ENCODE measurements at regions not wholly inside any gene's neighbourhood (a gene's known extent, or its start where the extent isn't known, plus 50 kb on each side); places are given as distances from the start of the nearest gene placed in this dataset.
"Not testable (repeated sequence)": the region's sequence is repeated elsewhere in the genome, so short reads cannot be mapped to it uniquely, and the experiment has no call there.

DNA sequence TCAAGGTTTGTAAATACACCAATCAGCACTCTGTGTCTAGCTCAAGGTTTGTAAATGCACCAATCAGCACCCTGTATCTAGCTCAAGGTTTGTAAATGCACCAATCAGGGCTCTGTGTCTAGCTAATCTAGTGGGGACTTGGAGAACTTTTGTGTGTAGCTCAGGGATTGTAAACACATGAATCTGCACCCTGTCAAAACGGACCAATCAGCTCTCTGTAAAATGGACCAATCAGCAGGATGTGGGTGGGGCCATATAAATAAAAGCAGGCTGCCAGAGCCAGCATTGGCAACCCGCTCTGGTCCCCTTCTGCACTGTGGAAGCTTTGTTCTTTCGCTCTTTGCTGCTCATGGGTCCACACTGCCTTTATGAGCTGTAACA lies 109.3 kb upstream of the RASGEF1B start:
- in situ Hi-C loops (cut with MboI; ENCODE audit: low sequenced_read_pairs): not testable (repeated sequence)

DNA sequence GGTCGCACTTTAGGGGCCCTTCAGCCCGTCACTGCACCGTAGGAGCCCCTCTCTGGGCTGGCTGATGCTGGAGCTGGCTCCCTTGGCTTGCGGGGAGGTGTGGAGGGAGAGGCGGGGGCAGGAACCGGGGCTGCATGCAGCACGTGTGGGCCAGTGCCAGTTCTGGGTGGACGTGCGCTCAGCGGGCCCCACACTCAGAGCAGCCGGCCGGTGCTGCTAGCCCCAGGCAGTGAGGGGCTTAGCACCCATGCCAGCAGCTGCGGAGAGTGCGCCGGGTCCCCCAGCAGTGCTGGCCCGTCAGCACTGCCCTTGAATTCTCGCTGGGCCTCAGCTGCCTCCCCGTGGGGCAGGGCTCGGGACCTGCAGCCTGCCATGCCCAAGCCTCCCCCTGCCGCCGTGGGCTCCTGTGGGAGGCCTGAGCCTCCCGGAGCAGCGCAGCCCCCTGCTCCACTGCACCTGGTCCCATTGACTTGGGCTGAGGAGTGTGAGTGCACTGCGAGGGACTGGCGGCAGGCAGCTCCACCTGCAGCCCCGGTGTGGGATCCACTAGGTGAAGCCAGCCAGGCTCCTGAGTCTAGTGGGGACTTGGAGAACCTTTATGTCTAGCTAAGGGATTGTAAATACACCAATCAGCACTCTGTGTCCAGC lies 108.8 kb upstream of the RASGEF1B start:
- in situ Hi-C loops (cut with MboI; ENCODE audit: low sequenced_read_pairs): no loop called here

DNA sequence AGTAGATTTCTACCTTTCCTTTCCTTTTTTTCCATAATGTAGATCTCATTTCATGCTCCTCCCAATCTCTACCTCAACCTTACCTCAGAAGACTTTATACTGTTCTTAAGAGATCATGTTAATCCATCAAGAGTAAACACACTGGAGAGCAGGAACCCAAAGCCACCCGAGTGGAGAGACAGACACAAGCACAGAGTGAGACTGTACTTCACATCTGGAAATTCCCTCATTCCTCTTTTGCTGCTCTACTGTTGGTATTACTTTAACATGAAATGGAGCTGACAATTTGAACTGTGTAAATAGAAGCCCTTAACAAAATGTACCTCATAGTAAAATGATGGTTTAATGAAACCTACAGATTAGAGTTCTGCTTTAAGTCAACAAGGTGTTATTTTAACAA lies 105.7 kb upstream of the RASGEF1B start:
- in situ Hi-C loops (cut with MboI; ENCODE audit: low sequenced_read_pairs): no loop called here

DNA sequence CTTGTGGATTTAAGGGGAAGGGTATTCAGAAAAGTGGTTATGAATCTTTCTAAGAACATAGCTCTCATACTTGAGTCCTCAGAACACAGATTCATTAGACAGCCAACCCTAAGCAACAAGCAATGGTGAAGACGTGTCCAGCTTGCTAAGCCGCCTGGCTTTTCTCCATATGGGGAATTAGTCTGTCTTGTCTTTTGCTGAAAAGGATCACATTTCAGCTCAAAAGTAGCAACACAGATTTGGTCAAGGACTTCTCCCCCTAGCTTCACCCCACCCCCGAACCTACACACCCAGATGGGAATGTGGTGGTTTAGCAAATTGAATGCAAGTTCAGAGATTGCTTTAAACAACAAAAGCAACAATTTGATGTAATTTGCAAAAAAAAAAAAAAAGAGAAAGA lies 103.3 kb upstream of the RASGEF1B start:
- in situ Hi-C loops (cut with MboI; ENCODE audit: low sequenced_read_pairs): no loop called here

DNA sequence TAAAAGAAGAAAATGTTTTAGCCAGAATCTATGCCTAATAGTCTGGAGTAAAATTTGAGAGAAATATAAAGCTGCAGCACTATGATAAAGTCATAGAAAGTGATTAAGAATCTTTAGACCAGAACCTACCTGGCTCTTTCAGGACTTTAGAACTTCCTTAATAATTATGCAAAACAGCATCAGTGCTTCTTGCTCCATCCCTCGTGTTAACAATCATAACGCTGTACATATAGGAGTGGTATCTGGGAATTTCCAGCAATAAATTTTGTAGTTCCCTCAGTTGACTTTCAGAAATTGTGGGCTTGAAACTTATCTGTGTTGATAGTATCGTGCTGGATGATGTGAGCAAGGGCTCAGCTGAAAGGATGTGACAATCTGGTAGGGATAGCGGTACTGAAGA lies 102.1 kb upstream of the RASGEF1B start:
- in situ Hi-C loops (cut with MboI; ENCODE audit: low sequenced_read_pairs): no loop called here

DNA sequence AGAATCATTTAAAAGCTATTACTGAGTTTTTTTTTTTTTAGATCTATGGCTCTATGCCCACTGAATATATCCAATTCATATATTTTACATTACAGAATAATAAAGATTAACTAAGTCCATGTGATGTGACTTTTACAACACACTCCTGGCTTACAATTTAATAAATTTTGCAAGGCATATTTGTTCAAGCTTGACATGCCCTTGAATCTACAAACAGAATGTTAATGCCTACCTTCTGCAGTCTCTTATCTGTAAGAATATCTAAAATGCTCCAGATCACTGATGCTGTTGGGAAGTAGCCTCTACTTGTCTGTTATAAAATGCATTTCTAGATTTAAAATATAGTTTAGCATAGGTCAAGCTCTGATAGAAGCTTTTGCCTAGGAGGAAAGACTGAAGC lies 100.7 kb upstream of the RASGEF1B start:
- in situ Hi-C loops (cut with MboI; ENCODE audit: low sequenced_read_pairs): no loop called here

DNA sequence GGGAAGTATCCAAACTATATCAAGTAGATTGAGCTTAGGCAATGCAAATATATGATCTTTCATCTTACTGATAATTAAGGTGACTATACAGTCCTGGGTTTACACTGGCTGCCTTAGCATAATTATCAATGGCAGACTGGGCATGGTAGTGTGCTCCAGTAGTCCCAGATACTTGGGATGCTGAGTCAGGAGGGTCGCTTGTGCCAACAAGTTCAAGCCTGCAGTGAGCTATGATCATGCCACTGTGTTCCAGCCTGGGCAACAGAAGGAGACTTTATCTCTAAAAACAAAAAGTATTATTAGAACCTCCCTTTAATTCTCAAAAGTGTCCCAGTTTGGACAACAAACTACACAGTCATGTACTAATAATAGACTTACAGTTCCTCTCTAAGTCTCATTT lies 99.4 kb upstream of the RASGEF1B start:
- in situ Hi-C loops (cut with MboI; ENCODE audit: low sequenced_read_pairs): no loop called here

DNA sequence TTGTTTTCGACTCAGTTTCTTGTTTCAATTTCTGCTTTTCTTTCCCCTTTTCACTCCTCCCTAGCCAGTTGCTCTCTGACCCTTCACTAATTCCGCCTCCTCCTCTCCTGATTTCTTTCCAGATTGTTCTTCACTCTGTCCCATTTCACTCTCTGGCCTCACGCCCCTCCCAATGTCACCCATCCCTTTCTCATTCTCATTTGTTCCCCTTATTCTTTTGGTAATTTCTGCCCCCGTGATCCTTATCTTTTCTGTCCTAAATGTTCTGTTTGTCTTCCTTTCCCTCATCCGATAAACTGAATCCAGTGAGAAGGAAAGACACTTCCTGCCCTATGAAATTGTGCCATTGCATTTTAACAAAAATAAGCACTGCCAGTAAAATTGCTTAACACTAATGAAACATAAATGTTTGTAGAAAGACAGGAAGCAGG lies 94.5 kb upstream of the RASGEF1B start:
- in situ Hi-C loops (cut with MboI; ENCODE audit: low sequenced_read_pairs): no loop called here

DNA sequence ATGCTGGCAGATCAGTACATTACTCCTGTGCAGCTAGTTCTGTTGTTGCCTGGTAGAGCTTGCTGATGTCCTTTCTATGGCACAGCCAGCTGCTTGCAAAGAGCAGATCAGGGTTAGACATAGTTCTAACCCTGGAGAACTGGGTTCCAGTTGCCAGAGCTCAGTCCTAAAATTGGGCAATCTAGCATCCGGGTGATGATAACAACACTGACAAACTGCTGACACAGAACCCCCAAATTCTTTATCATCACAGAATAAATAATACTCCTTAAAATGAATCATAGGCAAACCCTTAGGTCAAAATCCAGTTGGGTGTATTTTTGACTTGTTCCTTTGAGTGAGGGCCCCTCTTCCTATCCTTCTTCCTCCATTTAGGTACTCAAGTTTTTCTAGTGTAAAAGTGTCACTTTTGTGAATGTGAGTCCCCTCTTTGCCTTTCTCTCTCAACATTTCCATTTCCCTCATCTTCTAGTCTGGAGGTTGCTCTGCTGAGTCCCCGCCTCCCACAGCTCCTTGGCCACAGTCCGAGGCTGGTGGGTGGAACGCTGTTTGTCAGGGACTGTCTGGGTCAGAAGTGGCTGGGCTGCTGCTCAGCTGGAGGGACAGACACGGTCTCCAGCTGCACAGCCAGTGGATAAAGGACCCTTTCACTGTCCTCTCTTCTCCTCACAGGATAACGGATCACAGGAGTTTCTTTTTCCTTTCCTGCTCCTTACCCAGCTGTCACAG lies 93.6 kb upstream of the RASGEF1B start:
- in situ Hi-C loops (cut with MboI; ENCODE audit: low sequenced_read_pairs): no loop called here

DNA sequence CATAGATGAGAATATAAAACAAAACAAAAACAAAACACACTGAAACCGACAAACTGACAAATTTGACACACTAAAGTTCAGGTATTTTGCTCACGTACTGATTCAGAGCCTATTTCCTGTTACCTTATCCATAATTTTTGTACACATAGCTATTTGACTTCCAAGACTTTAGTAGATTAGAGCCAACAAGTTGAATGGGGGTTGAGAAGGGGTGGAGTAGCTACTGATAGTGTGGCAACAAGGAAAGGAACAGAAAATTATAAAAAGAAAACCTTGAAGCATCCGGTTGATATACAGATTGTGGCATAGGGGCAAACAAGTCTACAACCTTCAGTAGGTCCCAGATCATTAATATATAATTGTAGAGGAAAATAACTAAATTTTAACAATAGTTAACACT lies 92.3 kb upstream of the RASGEF1B start:
- in situ Hi-C loops (cut with MboI; ENCODE audit: low sequenced_read_pairs): no loop called here

DNA sequence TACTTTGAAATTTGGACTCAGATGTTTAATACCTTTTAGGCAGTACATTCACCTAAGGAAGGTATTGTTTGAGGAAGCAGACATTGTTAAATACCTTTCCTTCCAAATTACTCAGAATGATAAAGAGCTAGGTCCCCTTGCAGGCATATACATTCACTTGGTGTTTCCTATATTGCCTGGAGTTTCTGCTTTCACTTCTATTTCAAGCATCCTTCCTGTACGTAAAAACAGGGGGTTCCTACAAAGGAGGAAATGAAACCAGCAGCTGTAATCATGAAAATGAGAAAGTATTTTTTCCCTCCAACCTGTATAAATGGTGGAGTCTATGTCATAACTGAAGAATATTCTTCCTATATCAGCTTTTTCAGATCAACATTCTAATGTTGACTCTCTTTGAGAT lies 90.4 kb upstream of the RASGEF1B start:
- in situ Hi-C loops (cut with MboI; ENCODE audit: low sequenced_read_pairs): no loop called here

DNA sequence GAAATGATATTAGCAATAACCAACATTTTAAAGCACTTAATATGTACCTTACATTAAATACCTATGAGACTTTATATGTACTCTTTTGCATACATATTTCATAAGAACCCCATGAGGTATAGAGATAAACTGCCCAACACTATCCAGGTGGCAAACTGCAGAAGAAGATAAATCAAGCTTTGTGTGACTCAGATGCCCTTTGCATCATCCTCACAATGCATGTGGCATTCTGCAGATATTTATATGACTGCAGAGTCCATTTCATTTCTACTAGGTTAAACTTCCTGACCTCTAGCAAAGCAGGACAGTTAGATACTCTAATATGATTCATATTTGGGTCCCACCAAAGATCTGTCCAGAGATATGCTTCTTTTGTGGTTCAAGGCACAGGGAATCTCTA lies 85.6 kb upstream of the RASGEF1B start:
- in situ Hi-C loops (cut with MboI; ENCODE audit: low sequenced_read_pairs): no loop called here

DNA sequence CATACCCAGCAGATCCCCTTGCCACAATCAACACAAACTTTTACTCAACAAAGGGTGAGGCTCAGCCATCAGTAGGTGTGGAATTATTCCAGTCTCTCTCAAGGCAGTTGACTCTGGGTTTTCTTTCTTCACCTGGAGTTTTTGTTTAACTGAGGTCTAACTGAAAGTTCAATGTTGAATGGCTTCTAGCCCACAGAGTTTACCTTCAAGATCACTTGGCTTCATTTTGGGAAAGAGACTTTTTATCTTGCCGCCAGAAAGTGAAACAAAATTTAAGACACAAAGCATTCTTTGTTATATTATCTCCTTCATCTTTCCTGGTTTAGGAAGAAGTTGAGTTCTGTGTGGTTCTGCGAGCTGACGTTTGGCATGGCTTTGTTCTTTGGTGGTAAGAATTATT lies 83.8 kb upstream of the RASGEF1B start:
- in situ Hi-C loops (cut with MboI; ENCODE audit: low sequenced_read_pairs): no loop called here

DNA sequence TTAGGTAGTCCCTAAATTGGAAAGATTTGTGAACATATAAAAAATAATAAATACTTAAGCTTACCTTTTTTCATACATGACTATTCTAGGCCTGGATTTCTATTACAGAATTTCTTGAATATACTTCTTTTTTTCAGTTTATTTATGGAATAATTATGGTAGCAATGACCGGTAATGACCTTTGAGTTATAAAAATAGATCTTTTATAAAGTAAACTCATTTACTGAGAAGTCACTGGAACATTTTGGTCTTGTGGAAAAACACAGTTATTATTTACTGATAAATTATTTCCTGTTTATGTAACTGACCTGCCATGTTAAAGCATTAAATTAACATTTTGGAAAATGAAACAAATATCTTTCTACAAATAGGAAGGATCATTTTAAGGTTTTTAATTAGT lies 80.4 kb upstream of the RASGEF1B start:
- in situ Hi-C loops (cut with MboI; ENCODE audit: low sequenced_read_pairs): no loop called here

DNA sequence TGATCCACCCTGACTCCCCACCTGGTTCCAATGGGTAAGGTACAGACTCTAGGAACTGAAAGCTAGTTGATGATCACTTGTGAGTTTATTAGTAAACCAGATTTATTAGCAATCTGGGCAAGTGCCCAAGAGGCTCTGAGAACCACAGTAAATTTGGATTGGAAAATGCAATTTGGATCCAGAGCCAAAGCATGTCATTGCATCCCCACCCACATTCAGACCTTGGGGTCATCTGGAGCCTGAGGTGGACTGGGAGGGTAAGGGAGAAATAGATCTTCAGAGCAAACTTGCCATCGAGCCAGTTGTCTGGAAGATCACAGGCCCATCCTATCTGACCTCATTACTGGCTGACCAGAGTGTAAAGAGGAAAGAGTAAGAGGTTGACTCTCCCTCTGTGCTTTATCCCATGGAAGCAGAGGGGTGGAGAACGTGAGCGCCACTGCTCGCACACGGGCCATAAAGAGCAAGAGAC lies 78.7 kb upstream of the RASGEF1B start:
- in situ Hi-C loops (cut with MboI; ENCODE audit: low sequenced_read_pairs): no loop called here

DNA sequence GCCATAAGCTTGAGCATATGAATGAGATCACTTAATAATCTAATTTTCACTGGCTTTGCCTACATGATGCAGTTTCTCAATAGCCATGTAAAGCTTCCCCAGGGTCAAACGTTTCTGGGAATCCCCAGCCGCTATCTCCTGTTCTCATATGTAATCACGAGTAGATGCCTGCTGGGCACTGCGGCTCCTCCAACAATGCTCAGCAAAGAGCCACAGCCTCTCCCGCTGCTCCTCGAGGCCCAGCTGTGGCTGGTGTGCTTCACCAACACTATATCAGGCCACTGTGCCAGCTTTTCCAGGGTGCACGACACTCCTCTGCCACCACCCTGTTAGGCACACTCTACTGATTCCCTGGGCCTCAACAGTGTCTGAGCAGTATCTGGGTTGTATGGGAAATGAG lies 78.3 kb upstream of the RASGEF1B start:
- in situ Hi-C loops (cut with MboI; ENCODE audit: low sequenced_read_pairs): no loop called here

DNA sequence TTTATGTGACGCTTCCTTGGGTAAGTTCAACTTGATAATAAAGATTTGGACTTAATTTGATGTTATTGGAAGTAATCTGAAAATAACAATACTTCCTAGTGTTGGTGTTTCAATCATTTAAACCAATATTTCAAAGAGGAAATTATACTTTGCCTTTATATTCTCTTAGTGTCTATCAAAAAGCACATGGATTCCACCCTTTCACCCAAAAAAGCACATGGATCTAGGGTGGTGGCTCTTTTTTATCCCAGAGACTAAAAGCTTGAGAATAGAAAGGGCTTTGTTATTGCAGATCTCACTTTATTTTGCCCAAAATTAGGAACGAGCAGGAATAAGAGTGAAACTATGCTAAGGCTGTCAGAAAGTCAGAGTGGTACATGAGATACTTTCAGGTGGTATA lies 75.1 kb upstream of the RASGEF1B start:
- in situ Hi-C loops (cut with MboI; ENCODE audit: low sequenced_read_pairs): no loop called here

DNA sequence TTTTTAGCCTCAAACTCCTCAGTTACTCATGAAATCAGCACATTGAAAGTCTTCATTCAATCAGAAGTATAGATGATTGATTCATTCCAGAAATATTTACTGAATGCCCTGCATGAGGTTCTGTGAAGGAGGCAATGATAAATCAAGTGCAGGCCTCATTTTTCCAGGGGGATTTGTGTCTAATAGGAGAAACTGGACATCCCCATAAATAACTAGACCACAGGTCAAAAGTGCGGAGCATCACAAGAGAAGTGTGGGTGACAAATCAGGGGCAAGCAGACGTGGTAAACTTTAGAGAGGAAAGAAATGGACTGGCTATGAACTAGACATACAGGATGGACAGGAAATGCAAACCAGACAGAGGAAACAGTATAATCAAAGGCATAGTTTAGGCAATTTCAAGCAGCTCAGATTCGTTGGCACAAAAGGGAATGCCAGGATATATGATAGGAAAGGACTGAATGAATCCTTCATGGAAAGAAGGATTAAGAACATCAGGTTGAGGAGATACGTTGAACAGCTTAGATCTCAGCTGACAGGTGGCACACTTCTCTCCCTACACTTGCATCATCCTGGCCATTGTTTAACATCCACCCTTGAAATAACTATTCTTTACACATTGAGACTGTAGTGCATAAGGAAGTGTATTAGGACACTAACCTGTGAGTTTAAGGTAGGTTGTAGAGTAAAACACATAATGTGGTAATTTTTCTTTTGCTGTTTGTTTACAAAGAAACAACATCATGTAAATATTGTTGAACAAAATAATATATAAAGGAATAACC lies 69.6 kb upstream of the RASGEF1B start:
- in situ Hi-C loops (cut with MboI; ENCODE audit: low sequenced_read_pairs): no loop called here

DNA sequence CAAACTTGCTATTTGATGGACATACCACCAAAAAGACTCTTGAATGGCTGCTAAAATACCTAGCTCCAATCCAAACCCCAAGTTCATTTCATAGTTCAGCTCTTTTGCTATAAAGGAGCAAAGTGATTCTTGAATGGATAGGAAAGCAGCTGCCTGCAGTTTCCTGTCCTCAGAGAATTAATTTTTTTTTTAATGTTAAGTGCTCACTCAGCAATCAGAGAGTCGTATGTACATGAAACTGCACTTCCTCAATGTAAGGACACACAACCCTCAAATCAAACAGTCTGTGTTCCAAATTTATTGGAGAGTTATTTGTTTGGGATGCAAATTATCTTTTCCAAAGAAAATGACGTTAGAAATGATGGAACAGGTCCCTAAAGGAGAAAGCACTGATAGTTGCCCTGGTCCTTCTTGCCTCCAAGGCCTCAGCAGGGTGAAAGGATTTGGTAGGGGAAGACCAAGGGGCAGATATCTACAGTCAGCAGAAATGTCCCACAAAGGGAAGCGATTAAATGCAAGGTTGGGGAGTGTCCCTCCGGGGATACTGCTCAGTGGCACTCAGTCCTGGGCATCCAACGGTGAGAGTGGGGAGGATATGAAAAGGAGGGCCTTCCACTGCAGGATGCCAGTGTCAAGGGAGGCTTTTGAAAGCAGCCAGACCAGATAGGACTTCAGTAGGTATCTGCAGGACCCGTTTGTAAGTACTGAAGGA lies 67.2 kb upstream of the RASGEF1B start:
- in situ Hi-C loops (cut with MboI; ENCODE audit: low sequenced_read_pairs): no loop called here

DNA sequence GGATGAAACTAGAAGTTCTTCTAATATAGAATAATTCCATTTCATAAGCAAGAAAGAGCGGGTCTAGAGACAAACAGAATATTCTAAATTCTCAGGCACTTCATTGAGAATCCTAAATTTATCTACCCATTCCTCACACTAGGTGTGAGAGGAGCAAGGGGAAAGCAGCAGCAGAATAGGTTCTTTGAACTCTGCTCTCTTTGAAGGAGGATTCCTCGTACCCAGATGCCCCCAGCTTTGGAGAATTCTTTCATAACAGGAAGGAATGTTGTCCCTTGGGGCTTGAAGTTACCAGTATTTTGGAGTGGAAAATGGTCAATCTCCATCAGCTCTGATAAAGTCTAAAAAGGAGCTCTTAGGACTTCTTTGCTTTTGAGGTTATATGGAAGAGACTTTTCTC lies 59.7 kb upstream of the RASGEF1B start:
- in situ Hi-C loops (cut with MboI; ENCODE audit: low sequenced_read_pairs): no loop called here

DNA sequence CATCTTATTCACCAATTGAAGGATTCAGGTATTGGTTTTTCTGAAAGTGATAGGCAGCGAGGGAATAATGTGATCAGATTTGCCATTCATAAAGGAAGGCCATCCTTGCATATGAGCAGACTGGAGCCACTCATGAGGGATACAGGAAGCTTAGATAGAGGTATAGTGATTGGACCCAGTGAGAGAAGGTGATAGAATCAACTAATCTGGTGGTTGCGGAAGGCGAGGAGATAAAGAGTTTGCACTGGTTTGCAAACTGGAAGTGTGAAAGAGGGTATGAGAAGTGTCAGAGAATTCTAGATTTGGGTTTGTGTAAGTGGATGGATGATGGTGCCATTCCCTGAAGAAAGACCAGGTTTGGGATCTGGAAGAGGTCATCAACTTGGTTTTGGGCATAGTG lies 57.3 kb upstream of the RASGEF1B start:
- in situ Hi-C loops (cut with MboI; ENCODE audit: low sequenced_read_pairs): no loop called here

All from HL-60/S4 (cell line).